Thyroid gland (tissue), 4 donors: ENCODE measurements at regions not wholly inside any gene's neighbourhood (a gene's known extent, or its start where the extent isn't known, plus 50 kb on each side); places are given as distances from the start of the nearest gene placed in this dataset.

Source experiments
- DNase-seq, 2 donors: peaks; one replicate each; pipeline ENCODE4 v3.0.0-alpha.2; 2019
- H3K27ac ChIP-seq, 3 donors: fragments of 200-600 bp; sonication (generic); 1 replicate in 2 of 3; 2 replicates in 1 of 3; pipeline ENCODE4 v1.5.1; 2016 to 2019; ENCODE audit warnings: mild to moderate bottlenecking in 1 of 3, moderate library complexity in 1 of 3
- H3K27me3 ChIP-seq: fragments of 200-600 bp; sonication (generic); one replicate; pipeline ENCODE4 v1.5.1; 2019
- H3K36me3 ChIP-seq, 2 donors: fragments of 200-600 bp; sonication (generic); one replicate each; pipeline ENCODE4 v1.5.1; 2016 to 2019
- H3K4me1 ChIP-seq, 2 donors: fragments of 200-600 bp; sonication (generic); one replicate each; pipeline ENCODE4 v1.5.1; 2017 to 2019
- H3K4me3 ChIP-seq, 3 donors: fragments of 200-600 bp; sonication (generic); replicated peaks in 1 of 3; 1 replicate in 2 of 3; 2 replicates in 1 of 3; pipeline ENCODE4 v1.5.1; 2016; ENCODE audit warnings: mild to moderate bottlenecking in 1 of 3
- H3K9me3 ChIP-seq: fragments of 200-600 bp; sonication (generic); one replicate; pipeline ENCODE4 v1.5.1; 2017
- CTCF ChIP-seq, 6 experiments: fragments of 200-600 bp in 3 of 6; fragments of 450-650 bp in 3 of 6; sonication (generic) in 3 of 6; IDR thresholded peaks; one replicate each; pipeline ENCODE4 v1.5.1; 2016 to 2019; ENCODE audit warnings: antibody characterized with exemption in 6 of 6, mild to moderate bottlenecking in 2 of 6, inconsistent platforms in 1 of 6, moderate library complexity in 1 of 6
- POLR2A ChIP-seq, 2 donors: fragments of 450-650 bp; IDR thresholded peaks; one replicate each; pipeline ENCODE4 v1.6.1; 2017; ENCODE audit warnings: antibody characterized with exemption in 2 of 2, mild to moderate bottlenecking in 2 of 2, moderate library complexity in 1 of 2
- WGBS, 2 donors: methylation state at CpG; one replicate each; pipeline ENCODE4 v1.1.5; 2017; 5-methylcytosine and 5-hydroxymethylcytosine counted together
- intact Hi-C: fragments of 100-400 bp; cut with DNase I; formaldehyde crosslinking; loops from one replicate; pipeline ENCODE4 v1.15.1; 2023

- Histone ChIP-seq H3K36me3 (no peaks in the 10 kb centered on the region), H3K27ac (no peak overlapping the region), H3K9me3 (no peaks in the 10 kb centered on the region), H3K27me3 (no peaks in the 10 kb centered on the region), H3K4me1 (no peaks in the 10 kb centered on the region), H3K4me3 (no peak overlapping the region)
- WGBS, 2 donors, result 94 to 96% methylated on average over 1 of the region's 1 CpG
- DNase-seq, result no peak
- intact Hi-C loops, result no loop called here
- TF ChIP-seq POLR2A (IDR thresholded peaks at IDR 0.05), result no peak
- no peak for TF ChIP-seq CTCF (IDR thresholded peaks at IDR 0.05)
Observed at GRCh38 chr9:115923410-115923809, 230.2 kb upstream of the PAPPA start.

- intact Hi-C loops, result no loop called here
- 58 to 60% methylated on average over 5 of the region's 5 CpGs for WGBS, 2 donors
Observed at GRCh38 chr9:115923903-115924668, 229.5 kb upstream of the PAPPA start.

GRCh38 chr9:115924669-115924987, 229.0 kb upstream of the PAPPA start:
- intact Hi-C loops, result no loop called here
- no peak overlapping the region for H3K27ac ChIP-seq
- no peaks in the 10 kb centered on the region for H3K36me3 ChIP-seq
- no peak overlapping the region for H3K4me3 ChIP-seq
- TF ChIP-seq POLR2A (IDR thresholded peaks at IDR 0.05), result no peak
- TF ChIP-seq CTCF (IDR thresholded peaks at IDR 0.05), result no peak
- no peaks in the 10 kb centered on the region for H3K4me1 ChIP-seq
- no peaks in the 10 kb centered on the region for H3K27me3 ChIP-seq
- no peaks in the 10 kb centered on the region for H3K9me3 ChIP-seq
- no peak for DNase-seq

More at GRCh38 chr9:115923903-115924668, 229.5 kb upstream of the PAPPA start:
- H3K9me3 ChIP-seq, result no peaks in the 10 kb centered on the region
- H3K27ac ChIP-seq, result no peak overlapping the region
- no peak for DNase-seq
- no peaks in the 10 kb centered on the region for H3K36me3 ChIP-seq
- no peaks in the 10 kb centered on the region for H3K27me3 ChIP-seq
- TF ChIP-seq POLR2A (IDR thresholded peaks at IDR 0.05) (no peak), CTCF (IDR thresholded peaks at IDR 0.05) (no peak)
- no peaks in the 10 kb centered on the region for H3K4me1 ChIP-seq
- H3K4me3 ChIP-seq, result no peak overlapping the region

GRCh38 chr9:115925424-115925823, 228.2 kb upstream of the PAPPA start:
- no peak overlapping the region for H3K27ac ChIP-seq
- intact Hi-C loops, result no loop called here
- WGBS, 2 donors, result 34 to 46% methylated on average over 2 of the region's 2 CpGs

More at GRCh38 chr9:115925424-115925823, 228.2 kb upstream of the PAPPA start:
- no peaks in the 10 kb centered on the region for H3K27me3 ChIP-seq
- TF ChIP-seq POLR2A (IDR thresholded peaks at IDR 0.05), result no peak
- TF ChIP-seq CTCF (IDR thresholded peaks at IDR 0.05), result no peak
- H3K4me3 ChIP-seq, result no peak overlapping the region
- H3K9me3 ChIP-seq, result no peaks in the 10 kb centered on the region
- DNase-seq, result no peak
- no peaks in the 10 kb centered on the region for H3K36me3 ChIP-seq
- no peaks in the 10 kb centered on the region for H3K4me1 ChIP-seq
